ENCODE measurements at regions not wholly inside any gene's neighbourhood (a gene's known extent, or its start where the extent isn't known, plus 50 kb on each side); places are given as distances from the start of the nearest gene placed in this dataset.

DNA sequence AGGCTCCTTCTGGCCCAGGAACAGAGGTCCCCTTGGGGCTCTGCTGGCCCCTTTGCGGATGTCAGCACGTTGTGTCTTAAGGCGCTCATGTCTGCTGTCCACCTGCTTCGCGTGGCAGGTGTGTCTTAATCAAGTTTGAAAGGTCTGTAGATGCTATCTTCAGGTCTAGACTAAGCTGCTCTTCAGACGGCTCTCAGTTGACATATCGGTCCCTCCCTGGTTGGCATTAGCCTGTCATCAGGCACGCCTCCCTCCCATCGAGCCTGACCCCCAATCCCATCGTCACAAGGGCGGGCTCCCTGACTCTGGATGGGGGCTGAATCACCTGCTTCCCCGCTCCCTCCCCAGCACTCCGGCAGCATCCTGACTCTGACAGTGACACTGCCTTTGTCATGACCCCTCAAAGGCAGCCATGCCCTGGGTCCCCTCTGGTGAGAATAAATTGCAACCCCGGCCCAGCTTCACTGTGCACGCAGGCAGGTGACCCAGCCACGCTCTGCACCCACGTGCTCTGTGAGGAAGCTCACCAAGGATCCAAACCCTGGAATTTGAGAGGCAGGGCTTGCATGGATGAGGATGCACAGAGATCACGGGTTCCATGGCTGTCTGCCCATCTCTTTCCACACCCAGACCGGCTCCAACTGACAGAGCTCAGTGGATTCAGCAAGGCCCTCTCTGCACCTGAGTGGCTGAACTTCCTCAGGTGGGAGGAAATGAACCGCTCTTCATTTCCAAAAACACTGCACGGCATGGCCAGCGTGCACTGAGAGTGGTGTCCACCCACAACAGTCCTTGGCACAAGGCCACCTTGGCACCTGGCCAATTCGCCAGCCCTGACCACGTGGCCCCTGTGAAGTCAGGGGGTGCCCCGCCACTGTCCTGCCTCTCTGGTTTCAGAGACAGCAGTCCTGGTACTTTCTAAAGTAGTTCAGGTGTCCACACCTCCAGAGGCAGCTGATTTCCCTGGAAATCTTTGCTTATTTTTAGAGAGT lies 110.2 kb upstream of the GPC1 start:
- in situ Hi-C loops (cut with HindIII; ENCODE audit: low sequenced_read_pairs): no loop called here
- H3K4me3 ChIP-seq (ENCODE audit: low read depth, low read length): no peak overlapping the region
- TF ChIP-seq, protein P1, sequence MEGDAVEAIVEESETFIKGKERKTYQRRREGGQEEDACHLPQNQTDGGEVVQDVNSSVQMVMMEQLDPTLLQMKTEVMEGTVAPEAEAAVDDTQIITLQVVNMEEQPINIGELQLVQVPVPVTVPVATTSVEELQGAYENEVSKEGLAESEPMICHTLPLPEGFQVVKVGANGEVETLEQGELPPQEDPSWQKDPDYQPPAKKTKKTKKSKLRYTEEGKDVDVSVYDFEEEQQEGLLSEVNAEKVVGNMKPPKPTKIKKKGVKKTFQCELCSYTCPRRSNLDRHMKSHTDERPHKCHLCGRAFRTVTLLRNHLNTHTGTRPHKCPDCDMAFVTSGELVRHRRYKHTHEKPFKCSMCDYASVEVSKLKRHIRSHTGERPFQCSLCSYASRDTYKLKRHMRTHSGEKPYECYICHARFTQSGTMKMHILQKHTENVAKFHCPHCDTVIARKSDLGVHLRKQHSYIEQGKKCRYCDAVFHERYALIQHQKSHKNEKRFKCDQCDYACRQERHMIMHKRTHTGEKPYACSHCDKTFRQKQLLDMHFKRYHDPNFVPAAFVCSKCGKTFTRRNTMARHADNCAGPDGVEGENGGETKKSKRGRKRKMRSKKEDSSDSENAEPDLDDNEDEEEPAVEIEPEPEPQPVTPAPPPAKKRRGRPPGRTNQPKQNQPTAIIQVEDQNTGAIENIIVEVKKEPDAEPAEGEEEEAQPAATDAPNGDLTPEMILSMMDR (IDR thresholded peaks at IDR 0.05; ENCODE audit: low read depth, low read length): no peak
- DNase-seq (ENCODE audit: low read depth, low spot score): no peak

DNA sequence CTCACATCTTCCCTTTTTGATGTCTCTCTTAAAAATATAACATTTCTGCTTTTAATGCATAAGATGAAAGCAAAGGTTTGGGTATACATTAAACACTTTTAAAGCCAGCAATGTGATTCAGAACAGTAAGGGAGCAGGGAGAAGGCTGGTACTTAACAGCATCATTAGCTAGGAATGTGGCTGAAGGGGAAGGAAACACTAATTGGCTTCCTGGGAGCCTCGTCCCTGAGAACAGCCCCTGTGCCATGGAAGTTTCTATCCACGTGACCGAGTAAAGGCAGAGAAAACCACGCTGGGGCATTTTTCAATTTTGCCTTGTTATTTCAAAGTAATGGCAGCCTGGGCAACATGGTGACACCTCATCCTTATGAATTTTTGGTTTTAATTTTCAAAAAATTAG lies 109.2 kb upstream of the GPC1 start:
- DNase-seq (ENCODE audit: low read depth, low spot score): no peak
- H3K4me3 ChIP-seq (ENCODE audit: low read depth, low read length): no peak overlapping the region
- in situ Hi-C loops (cut with HindIII; ENCODE audit: low sequenced_read_pairs): no loop called here
- TF ChIP-seq, protein P1 (IDR thresholded peaks at IDR 0.05; ENCODE audit: low read depth, low read length): no peak

GRCh38 chr2:240326886-240327285 lies 108.6 kb upstream of the GPC1 start:
- no peak overlapping the region for H3K4me3 ChIP-seq (ENCODE audit: low read depth, low read length)
- in situ Hi-C loops (cut with HindIII; ENCODE audit: low sequenced_read_pairs): no loop called here
- TF ChIP-seq, protein P1 (IDR thresholded peaks at IDR 0.05; ENCODE audit: low read depth, low read length): no peak
- no peak for DNase-seq (ENCODE audit: low read depth, low spot score)

GRCh38 chr2:240327566-240327965 lies 107.9 kb upstream of the GPC1 start:
- no peak overlapping the region for H3K4me3 ChIP-seq (ENCODE audit: low read depth, low read length)
- no peak for DNase-seq (ENCODE audit: low read depth, low spot score)
- in situ Hi-C loops (cut with HindIII; ENCODE audit: low sequenced_read_pairs): no loop called here
- TF ChIP-seq, protein P1 (IDR thresholded peaks at IDR 0.05; ENCODE audit: low read depth, low read length): no peak

DNA sequence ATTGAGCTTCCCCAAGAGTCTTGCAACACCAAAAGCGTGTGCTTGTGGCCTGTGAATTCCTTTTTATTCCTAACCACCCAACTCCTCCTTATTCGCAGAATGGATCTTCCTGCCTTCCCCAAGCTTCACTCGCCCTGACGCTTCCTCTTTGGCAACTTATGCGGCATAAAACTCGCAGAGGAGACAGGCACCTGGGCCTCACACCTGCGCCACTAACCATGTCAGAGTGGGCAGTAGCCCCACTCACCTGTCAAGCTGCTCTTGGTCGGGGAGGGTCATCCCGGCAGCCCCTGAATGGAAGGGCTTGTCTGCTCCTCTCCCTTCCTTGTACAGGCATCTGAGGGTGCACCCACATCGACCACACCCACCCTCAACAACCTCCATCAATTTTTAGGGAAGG lies 106.9 kb upstream of the GPC1 start:
- in situ Hi-C loops (cut with HindIII; ENCODE audit: low sequenced_read_pairs): no loop called here
- TF ChIP-seq, protein P1 (IDR thresholded peaks at IDR 0.05; ENCODE audit: low read depth, low read length): no peak
- DNase-seq (ENCODE audit: low read depth, low spot score): no peak
- no peak overlapping the region for H3K4me3 ChIP-seq (ENCODE audit: low read depth, low read length)

- no peak overlapping the region for H3K4me3 ChIP-seq (ENCODE audit: low read depth, low read length)
- no peak for DNase-seq (ENCODE audit: low read depth, low spot score)
- TF ChIP-seq, protein P1 (IDR thresholded peaks at IDR 0.05; ENCODE audit: low read depth, low read length): no peak
- in situ Hi-C loops (cut with HindIII; ENCODE audit: low sequenced_read_pairs): no loop called here
These were observed 106.3 kb upstream of the GPC1 start for GRCh38 chr2:240329116-240329665.

Data from astrocyte of the spinal cord (primary cell).